KMS-11 (cell line): ENCODE measurements at regions not wholly inside any gene's neighbourhood (a gene's known extent, or its start where the extent isn't known, plus 50 kb on each side); places are given as distances from the start of the nearest gene placed in this dataset.

Experiments used
- H2AFZ ChIP-seq: fragments of 200-600 bp; sonication (generic); 2 replicates; pipeline ENCODE4 v1.6.1; 2016; ENCODE audit warnings: antibody characterized with exemption, mixed run types, low read depth
- H3K27ac ChIP-seq: fragments of 200-600 bp; sonication (generic); 2 replicates; pipeline ENCODE4 v1.6.1; 2016; ENCODE audit warnings: mild to moderate bottlenecking, mixed run types
- H3K27me3 ChIP-seq: fragments of 200-600 bp; sonication (generic); 2 replicates; pipeline ENCODE4 v1.6.1; 2017; ENCODE audit warnings: mild to moderate bottlenecking, low read depth, mixed run types, moderate library complexity; ENCODE audit not compliant: insufficient read depth
- H3K36me3 ChIP-seq: fragments of 200-600 bp; sonication (generic); 2 replicates; pipeline ENCODE4 v1.6.1; 2017; ENCODE audit warnings: mild to moderate bottlenecking, mixed run types; ENCODE audit not compliant: insufficient read depth
- H3K4me1 ChIP-seq: fragments of 200-600 bp; sonication (generic); 2 replicates; pipeline ENCODE4 v1.6.1; 2016; ENCODE audit warnings: mild to moderate bottlenecking, low read depth, mixed run types; ENCODE audit not compliant: poor library complexity, severe bottlenecking
- H3K4me2 ChIP-seq: fragments of 200-600 bp; sonication (generic); 2 replicates; pipeline ENCODE4 v1.7.0; 2016; ENCODE audit warnings: mild to moderate bottlenecking, mixed run types
- H3K4me3 ChIP-seq: fragments of 200-600 bp; sonication (generic); IDR thresholded peaks from 2 replicates; pipeline ENCODE4 v1.6.1; 2017; ENCODE audit warnings: low read depth, low read length, mixed read lengths; ENCODE audit not compliant: insufficient read depth
- H3K79me2 ChIP-seq: fragments of 200-600 bp; sonication (generic); 2 replicates; pipeline ENCODE4 v1.6.1; 2016; ENCODE audit warnings: low read depth, mixed run types; ENCODE audit not compliant: insufficient read depth
- H3K9ac ChIP-seq: fragments of 200-600 bp; sonication (generic); 2 replicates; pipeline ENCODE4 v1.6.1; 2016; ENCODE audit warnings: mild to moderate bottlenecking, mixed run types
- H4K20me1 ChIP-seq: fragments of 200-600 bp; sonication (generic); 2 replicates; pipeline ENCODE4 v1.6.1; 2016; ENCODE audit warnings: mild to moderate bottlenecking, mixed run types; ENCODE audit not compliant: insufficient read depth
- CTCF ChIP-seq: fragments of 200-600 bp; sonication (generic); conservative IDR thresholded peaks from 2 replicates; pipeline ENCODE4 v1.6.1; 2017; ENCODE audit warnings: low read depth, mild to moderate bottlenecking, antibody characterized with exemption, low read length, moderate library complexity, mixed read lengths

DNA sequence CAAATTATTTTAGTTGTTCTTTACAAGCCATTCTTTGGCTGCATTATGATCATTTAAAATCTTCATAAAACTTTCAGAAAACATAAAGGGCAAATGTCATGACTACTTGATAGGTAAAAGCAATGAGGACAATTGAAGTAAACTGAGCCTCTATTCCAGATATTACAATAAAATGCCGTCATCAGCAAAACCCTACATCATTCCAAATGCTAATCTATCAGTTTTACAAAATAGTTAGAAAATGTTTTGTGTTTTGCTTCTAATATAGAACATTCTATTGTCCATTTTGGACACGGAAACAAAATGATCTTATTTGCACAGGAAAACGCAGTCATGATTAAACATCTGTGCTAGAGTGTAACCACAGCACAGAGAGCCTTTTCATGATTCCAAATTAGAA lies 1330.6 kb upstream of the ADGRL3 start:
- TF ChIP-seq CTCF: no peak
- Histone ChIP-seq H3K36me3 (no peaks in the 10 kb centered on the region), H3K27me3 (no peaks in the 10 kb centered on the region), H3K79me2 (no peaks in the 10 kb centered on the region), H4K20me1 (no peaks in the 10 kb centered on the region), H3K4me3 (no peak overlapping the region), H2AFZ (no peak overlapping the region), H3K9ac (no peak overlapping the region), H3K27ac (no peak overlapping the region), H3K4me1 (no peaks in the 10 kb centered on the region), H3K4me2 (no peak overlapping the region)

GRCh38 chr4:59881632-59882031 lies 1318.5 kb upstream of the ADGRL3 start:
- no peaks in the 10 kb centered on the region for H3K4me1 ChIP-seq
- no peak for TF ChIP-seq CTCF
- no peak overlapping the region for H3K4me3 ChIP-seq
- no peaks in the 10 kb centered on the region for H3K36me3 ChIP-seq
- no peak overlapping the region for H3K4me2 ChIP-seq
- H3K27ac ChIP-seq: no peak overlapping the region
- H2AFZ ChIP-seq: no peak overlapping the region
- no peaks in the 10 kb centered on the region for H3K79me2 ChIP-seq
- no peaks in the 10 kb centered on the region for H3K27me3 ChIP-seq
- no peak overlapping the region for H3K9ac ChIP-seq
- no peaks in the 10 kb centered on the region for H4K20me1 ChIP-seq

DNA sequence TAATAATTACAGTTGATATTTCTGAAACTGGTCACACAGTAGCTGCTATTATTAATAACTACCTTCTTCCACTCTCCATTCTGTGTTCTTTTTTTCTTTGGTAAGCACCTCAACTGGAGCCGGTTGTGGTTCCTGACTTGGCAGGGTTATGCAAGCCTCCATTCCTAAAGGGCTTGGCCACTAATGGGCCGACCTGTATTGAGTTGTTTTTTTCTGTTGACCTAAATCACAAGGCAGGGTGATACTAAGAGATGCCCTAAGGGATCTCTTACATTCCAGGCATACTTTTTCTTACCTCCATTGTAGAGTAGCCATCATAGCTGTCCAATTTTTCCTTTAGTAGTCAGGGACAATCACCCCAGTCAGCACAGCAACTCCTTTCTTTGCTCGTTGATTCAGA lies 1295.8 kb upstream of the ADGRL3 start:
- no peak overlapping the region for H3K27ac ChIP-seq
- H3K4me3 ChIP-seq: no peak overlapping the region
- no peak overlapping the region for H3K4me2 ChIP-seq
- no peak overlapping the region for H3K9ac ChIP-seq
- H2AFZ ChIP-seq: no peak overlapping the region
- H4K20me1 ChIP-seq: no peaks in the 10 kb centered on the region
- no peaks in the 10 kb centered on the region for H3K27me3 ChIP-seq
- H3K79me2 ChIP-seq: no peaks in the 10 kb centered on the region
- H3K36me3 ChIP-seq: no peaks in the 10 kb centered on the region
- TF ChIP-seq CTCF: no peak
- H3K4me1 ChIP-seq: no peaks in the 10 kb centered on the region

GRCh38 chr4:59920416-59920815 lies 1279.7 kb upstream of the ADGRL3 start:
- no peak overlapping the region for H3K4me3 ChIP-seq

More at GRCh38 chr4:59920416-59920815, 1279.7 kb upstream of the ADGRL3 start:
- no peak overlapping the region for H2AFZ ChIP-seq
- H3K36me3 ChIP-seq: no peaks in the 10 kb centered on the region
- H3K9ac ChIP-seq: no peak overlapping the region
- TF ChIP-seq CTCF: no peak
- H4K20me1 ChIP-seq: no peaks in the 10 kb centered on the region
- H3K79me2 ChIP-seq: no peaks in the 10 kb centered on the region
- no peaks in the 10 kb centered on the region for H3K4me1 ChIP-seq
- H3K27me3 ChIP-seq: no peaks in the 10 kb centered on the region
- no peak overlapping the region for H3K4me2 ChIP-seq
- no peak overlapping the region for H3K27ac ChIP-seq
